GM23338 (cell line): ENCODE measurements at regions not wholly inside any gene's neighbourhood (a gene's known extent, or its start where the extent isn't known, plus 50 kb on each side); places are given as distances from the start of the nearest gene placed in this dataset.

Experiments used
- ATAC-seq: fragments of 200-7000 bp; cut with Tn5 transposase; 3 replicates; pipeline ENCODE4 v1.9.1; 2020
- DNase-seq: peaks from one replicate; pipeline ENCODE4 v3.0.0-alpha.2; 2015; ENCODE audit warnings: low spot score
- H2AFZ ChIP-seq: fragments of 200-600 bp; sonication (generic); 2 replicates; pipeline ENCODE4 v1.8.0; 2016; ENCODE audit warnings: antibody characterized with exemption, mild to moderate bottlenecking, moderate library complexity
- H3F3A ChIP-seq: fragments of 200-600 bp; sonication (generic); replicated peaks from 2 replicates; pipeline ENCODE4 v1.8.0; 2017; ENCODE audit warnings: antibody characterized with exemption, mixed run types, low read depth
- H3K27ac ChIP-seq: fragments of 200-600 bp; sonication (generic); 2 replicates; pipeline ENCODE4 v1.6.1; 2016; ENCODE audit warnings: low read depth
- H3K27me3 ChIP-seq: fragments of 200-600 bp; sonication (generic); 2 replicates; pipeline ENCODE4 v1.8.0; 2016; ENCODE audit warnings: mild to moderate bottlenecking, mixed run types, moderate library complexity; ENCODE audit not compliant: insufficient read depth
- H3K36me3 ChIP-seq: fragments of 200-600 bp; sonication (generic); 2 replicates; pipeline ENCODE4 v1.8.0; 2016; ENCODE audit warnings: mild to moderate bottlenecking; ENCODE audit not compliant: insufficient read depth
- H3K4me1 ChIP-seq: fragments of 200-600 bp; sonication (generic); 2 replicates; pipeline ENCODE4 v1.8.0; 2016; ENCODE audit warnings: mild to moderate bottlenecking, moderate library complexity; ENCODE audit not compliant: insufficient read depth
- H3K4me2 ChIP-seq: fragments of 200-600 bp; sonication (generic); 2 replicates; pipeline ENCODE4 v1.7.1; 2017; ENCODE audit warnings: mixed run types
- H3K4me3 ChIP-seq: fragments of 200-600 bp; sonication (generic); 2 replicates; pipeline ENCODE4 v1.6.1; 2016; ENCODE audit warnings: mixed run types
- H3K79me2 ChIP-seq: fragments of 200-600 bp; sonication (generic); replicated peaks from 2 replicates; pipeline ENCODE4 v1.8.0; 2017; ENCODE audit warnings: mild to moderate bottlenecking; ENCODE audit not compliant: insufficient read depth
- H3K9me2 ChIP-seq: fragments of 200-600 bp; sonication (generic); 2 replicates; pipeline ENCODE4 v1.8.0; 2017; ENCODE audit not compliant: insufficient read depth
- H4K20me1 ChIP-seq: fragments of 200-600 bp; sonication (generic); replicated peaks from 2 replicates; pipeline ENCODE4 v1.8.0; 2017; ENCODE audit warnings: mild to moderate bottlenecking; ENCODE audit not compliant: insufficient read depth
- H3K27ac Mint-ChIP-seq: 2 replicates; pipeline ENCODE4 v1.8.0; 2020; ENCODE audit warnings: inconsistent platforms, mild to moderate bottlenecking, moderate library complexity, mixed read lengths
- H3K27me3 Mint-ChIP-seq: 3 replicates; pipeline ENCODE4 v1.8.0; 2022; ENCODE audit warnings: low read depth, mild to moderate bottlenecking, moderate library complexity, mixed read lengths, inconsistent platforms; ENCODE audit not compliant: insufficient read depth, poor library complexity
- H3K36me3 Mint-ChIP-seq: 3 replicates; pipeline ENCODE4 v1.8.0; 2021; ENCODE audit warnings: low read depth, mild to moderate bottlenecking, inconsistent platforms, moderate library complexity, mixed read lengths
- H3K4me1 Mint-ChIP-seq: 3 replicates; pipeline ENCODE4 v1.8.0; 2020; ENCODE audit warnings: mild to moderate bottlenecking, inconsistent platforms, mixed read lengths
- H3K4me3 Mint-ChIP-seq: 3 replicates; pipeline ENCODE4 v1.8.0; 2021; ENCODE audit warnings: moderate library complexity, mild to moderate bottlenecking, inconsistent platforms, mixed read lengths
- H3K9me3 Mint-ChIP-seq: 3 replicates; pipeline ENCODE4 v1.8.0; 2020; ENCODE audit warnings: moderate library complexity, mild to moderate bottlenecking, inconsistent platforms, mixed read lengths
- CREB1 ChIP-seq: fragments of 250-450 bp; sonication (Bioruptor Pico); IDR thresholded peaks from 2 replicates; pipeline ENCODE4 v1.5.0; 2020; ENCODE audit warnings: low read depth, mild to moderate bottlenecking, moderate library complexity
- ETS1 ChIP-seq: IDR thresholded peaks from 2 replicates; pipeline ENCODE4 v1.6.1; 2016; ENCODE audit warnings: antibody characterized with exemption
- EZH2phosphoT487 ChIP-seq: fragments of 200-600 bp; sonication (generic); IDR thresholded peaks from one replicate; pipeline ENCODE4 v1.8.1; 2018; ENCODE audit warnings: antibody characterized with exemption; ENCODE audit not compliant: unreplicated experiment
- JUNB ChIP-seq: IDR thresholded peaks from one replicate; pipeline ENCODE4 v1.6.1; 2016; ENCODE audit warnings: antibody characterized with exemption; ENCODE audit not compliant: unreplicated experiment
- NANOG ChIP-seq: IDR thresholded peaks from 2 replicates; pipeline ENCODE4 v1.6.1; 2016; ENCODE audit warnings: antibody characterized with exemption, borderline replicate concordance
- POLR2AphosphoS5 ChIP-seq: IDR thresholded peaks from 2 replicates; pipeline ENCODE4 v1.6.1; 2016; ENCODE audit warnings: antibody characterized with exemption, low read depth
- ZNF114 ChIP-seq: fragments of 250-450 bp; sonication (Bioruptor Pico); IDR thresholded peaks from 2 replicates; pipeline ENCODE4 v1.5.0; 2020; ENCODE audit warnings: mild to moderate bottlenecking, moderate library complexity
- ZNF331 ChIP-seq: fragments of 250-450 bp; sonication (Bioruptor Pico); IDR thresholded peaks from 2 replicates; pipeline ENCODE4 v1.5.0; 2020; ENCODE audit warnings: low read depth, mild to moderate bottlenecking, moderate library complexity
- TF ChIP-seq, protein P1 (sequence below): IDR thresholded peaks from one replicate; pipeline ENCODE4 v1.6.1; 2018; ENCODE audit warnings: antibody characterized with exemption; ENCODE audit not compliant: unreplicated experiment
- TF ChIP-seq, protein P2 (sequence below), 2 experiments: fragments of 200-600 bp in 1 of 2; sonication (generic) in 1 of 2; conservative IDR thresholded peaks; 2 replicates each; pipeline versions ENCODE4 v1.5.1 to v1.6.1; 2016 to 2017; ENCODE audit warnings: antibody characterized with exemption in 2 of 2, low read depth in 2 of 2, mild to moderate bottlenecking in 2 of 2, moderate library complexity in 1 of 2

- TF ChIP-seq, protein P1, sequence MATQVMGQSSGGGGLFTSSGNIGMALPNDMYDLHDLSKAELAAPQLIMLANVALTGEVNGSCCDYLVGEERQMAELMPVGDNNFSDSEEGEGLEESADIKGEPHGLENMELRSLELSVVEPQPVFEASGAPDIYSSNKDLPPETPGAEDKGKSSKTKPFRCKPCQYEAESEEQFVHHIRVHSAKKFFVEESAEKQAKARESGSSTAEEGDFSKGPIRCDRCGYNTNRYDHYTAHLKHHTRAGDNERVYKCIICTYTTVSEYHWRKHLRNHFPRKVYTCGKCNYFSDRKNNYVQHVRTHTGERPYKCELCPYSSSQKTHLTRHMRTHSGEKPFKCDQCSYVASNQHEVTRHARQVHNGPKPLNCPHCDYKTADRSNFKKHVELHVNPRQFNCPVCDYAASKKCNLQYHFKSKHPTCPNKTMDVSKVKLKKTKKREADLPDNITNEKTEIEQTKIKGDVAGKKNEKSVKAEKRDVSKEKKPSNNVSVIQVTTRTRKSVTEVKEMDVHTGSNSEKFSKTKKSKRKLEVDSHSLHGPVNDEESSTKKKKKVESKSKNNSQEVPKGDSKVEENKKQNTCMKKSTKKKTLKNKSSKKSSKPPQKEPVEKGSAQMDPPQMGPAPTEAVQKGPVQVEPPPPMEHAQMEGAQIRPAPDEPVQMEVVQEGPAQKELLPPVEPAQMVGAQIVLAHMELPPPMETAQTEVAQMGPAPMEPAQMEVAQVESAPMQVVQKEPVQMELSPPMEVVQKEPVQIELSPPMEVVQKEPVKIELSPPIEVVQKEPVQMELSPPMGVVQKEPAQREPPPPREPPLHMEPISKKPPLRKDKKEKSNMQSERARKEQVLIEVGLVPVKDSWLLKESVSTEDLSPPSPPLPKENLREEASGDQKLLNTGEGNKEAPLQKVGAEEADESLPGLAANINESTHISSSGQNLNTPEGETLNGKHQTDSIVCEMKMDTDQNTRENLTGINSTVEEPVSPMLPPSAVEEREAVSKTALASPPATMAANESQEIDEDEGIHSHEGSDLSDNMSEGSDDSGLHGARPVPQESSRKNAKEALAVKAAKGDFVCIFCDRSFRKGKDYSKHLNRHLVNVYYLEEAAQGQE: no peak
- TF ChIP-seq EZH2phosphoT487: no peak
- no peak for TF ChIP-seq JUNB
- no peak for TF ChIP-seq CREB1
- no peak for TF ChIP-seq POLR2AphosphoS5
- TF ChIP-seq ZNF114 (CRISPR knock-in tag): no peak
- no peak for TF ChIP-seq ZNF331
- TF ChIP-seq, protein P2, sequence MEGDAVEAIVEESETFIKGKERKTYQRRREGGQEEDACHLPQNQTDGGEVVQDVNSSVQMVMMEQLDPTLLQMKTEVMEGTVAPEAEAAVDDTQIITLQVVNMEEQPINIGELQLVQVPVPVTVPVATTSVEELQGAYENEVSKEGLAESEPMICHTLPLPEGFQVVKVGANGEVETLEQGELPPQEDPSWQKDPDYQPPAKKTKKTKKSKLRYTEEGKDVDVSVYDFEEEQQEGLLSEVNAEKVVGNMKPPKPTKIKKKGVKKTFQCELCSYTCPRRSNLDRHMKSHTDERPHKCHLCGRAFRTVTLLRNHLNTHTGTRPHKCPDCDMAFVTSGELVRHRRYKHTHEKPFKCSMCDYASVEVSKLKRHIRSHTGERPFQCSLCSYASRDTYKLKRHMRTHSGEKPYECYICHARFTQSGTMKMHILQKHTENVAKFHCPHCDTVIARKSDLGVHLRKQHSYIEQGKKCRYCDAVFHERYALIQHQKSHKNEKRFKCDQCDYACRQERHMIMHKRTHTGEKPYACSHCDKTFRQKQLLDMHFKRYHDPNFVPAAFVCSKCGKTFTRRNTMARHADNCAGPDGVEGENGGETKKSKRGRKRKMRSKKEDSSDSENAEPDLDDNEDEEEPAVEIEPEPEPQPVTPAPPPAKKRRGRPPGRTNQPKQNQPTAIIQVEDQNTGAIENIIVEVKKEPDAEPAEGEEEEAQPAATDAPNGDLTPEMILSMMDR (conservative IDR thresholded peaks at IDR 0.05; ENCODE audit: low read depth in 2 of 2): no peak
- TF ChIP-seq ETS1: no peak
- TF ChIP-seq NANOG: no peak
Measured at GRCh38 chr10:3439183-3439582, 266.6 kb upstream of the PITRM1 start (continued).

DNA sequence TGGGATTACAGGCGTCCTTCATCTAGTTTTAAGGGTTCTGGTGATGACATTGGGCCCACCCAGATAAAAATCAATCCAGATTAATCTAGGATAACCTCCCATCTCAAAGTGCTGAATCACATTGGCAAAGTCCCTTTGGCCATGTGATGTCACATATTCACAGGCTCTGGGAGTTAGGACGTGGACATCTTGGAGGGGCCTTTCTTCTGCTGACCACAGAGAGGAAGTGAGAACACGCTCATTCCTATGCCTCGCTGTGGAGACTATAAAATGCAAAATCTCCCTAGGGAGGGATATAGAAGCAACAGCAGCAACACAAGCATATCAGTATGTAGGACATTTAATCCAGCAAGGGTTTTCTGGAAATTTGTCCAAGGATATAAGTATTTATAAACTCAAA lies 266.0 kb upstream of the PITRM1 start:
- peaks cover 9% of the 10 kb centered on the region; the same call in 2 of the 3 replicates for H3K36me3 Mint-ChIP-seq
- peaks cover 1% of the 10 kb centered on the region for H3K27me3 Mint-ChIP-seq
- Histone ChIP-seq H3K4me1 (no peaks in the 10 kb centered on the region), H2AFZ (no peak overlapping the region), H4K20me1 (no peaks in the 10 kb centered on the region), H3F3A (no peaks in the 10 kb centered on the region), H3K9me2 (peaks cover 14% of the 10 kb centered on the region; the same call in 1 of the 2 replicates), H3K4me3 (no peak overlapping the region), H3K79me2 (no peaks in the 10 kb centered on the region), H3K4me2 (no peak overlapping the region), H3K27me3 (no peaks in the 10 kb centered on the region), H3K36me3 (no peaks in the 10 kb centered on the region), H3K27ac (no peak overlapping the region)
- no peak for ATAC-seq
- no peak overlapping the region for H3K4me3 Mint-ChIP-seq
- H3K9me3 Mint-ChIP-seq: peaks cover 29% of the 10 kb centered on the region
- H3K4me1 Mint-ChIP-seq: no peaks in the 10 kb centered on the region; the same call in 1 of the 3 replicates
- DNase-seq: no peak
- H3K27ac Mint-ChIP-seq: no peak overlapping the region
- TF ChIP-seq, protein P1: no peak
- TF ChIP-seq EZH2phosphoT487 (no peak), NANOG (no peak), ZNF114 (CRISPR knock-in tag) (no peak)
- TF ChIP-seq, protein P2 (conservative IDR thresholded peaks at IDR 0.05; ENCODE audit: low read depth in 2 of 2): no peak
